ENCODE measurements at regions not wholly inside any gene's neighbourhood (a gene's known extent, or its start where the extent isn't known, plus 50 kb on each side); places are given as distances from the start of the nearest gene placed in this dataset.
A peak's percentile ranks its signal among the peaks of the same experiment; 100 is the strongest.
"Not testable (repeated sequence)": the region's sequence is repeated elsewhere in the genome, so short reads cannot be mapped to it uniquely, and the experiment has no call there.

GRCh38 chr21:35449846-35450245 lies 400.7 kb upstream of the RUNX1 start:
- DNase-seq: no peak

GRCh38 chr21:35448876-35449599 lies 399.9 kb upstream of the RUNX1 start:
- DNase-seq: no peak

GRCh38 chr21:35444391-35444790 lies 395.3 kb upstream of the RUNX1 start:
- DNase-seq: no peak

DNA sequence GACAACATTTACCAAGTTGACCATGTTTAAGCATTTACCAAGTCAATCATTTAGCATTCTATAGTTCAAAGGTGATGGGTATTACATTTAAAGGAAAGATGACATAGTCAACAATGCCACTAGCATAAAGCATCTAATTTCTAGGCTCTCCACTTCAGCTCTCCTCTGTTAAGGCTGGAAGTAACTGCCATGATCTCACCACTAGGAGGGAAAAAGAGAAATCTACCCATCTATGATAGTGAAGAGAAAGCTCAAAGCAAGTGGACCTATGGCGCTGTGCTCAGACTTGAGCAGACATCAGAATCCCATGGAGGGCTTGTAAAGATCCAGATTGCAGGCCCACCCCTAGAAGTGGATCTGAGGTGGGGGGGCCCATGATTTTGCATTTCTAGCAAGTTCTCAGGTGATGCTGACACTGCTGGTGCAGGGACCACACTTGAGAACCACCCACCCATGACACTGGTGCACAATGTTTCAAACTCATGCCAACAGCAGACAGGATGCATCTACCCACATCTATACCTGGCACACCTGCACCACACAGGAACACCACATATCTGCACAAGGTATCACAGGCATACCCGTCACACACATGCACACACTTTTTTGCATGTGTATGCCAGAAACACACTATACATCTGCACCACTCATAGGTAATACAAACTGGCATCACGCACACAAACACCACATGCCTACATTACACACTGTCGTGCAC lies 392.9 kb upstream of the RUNX1 start:
- no peak for DNase-seq

DNA sequence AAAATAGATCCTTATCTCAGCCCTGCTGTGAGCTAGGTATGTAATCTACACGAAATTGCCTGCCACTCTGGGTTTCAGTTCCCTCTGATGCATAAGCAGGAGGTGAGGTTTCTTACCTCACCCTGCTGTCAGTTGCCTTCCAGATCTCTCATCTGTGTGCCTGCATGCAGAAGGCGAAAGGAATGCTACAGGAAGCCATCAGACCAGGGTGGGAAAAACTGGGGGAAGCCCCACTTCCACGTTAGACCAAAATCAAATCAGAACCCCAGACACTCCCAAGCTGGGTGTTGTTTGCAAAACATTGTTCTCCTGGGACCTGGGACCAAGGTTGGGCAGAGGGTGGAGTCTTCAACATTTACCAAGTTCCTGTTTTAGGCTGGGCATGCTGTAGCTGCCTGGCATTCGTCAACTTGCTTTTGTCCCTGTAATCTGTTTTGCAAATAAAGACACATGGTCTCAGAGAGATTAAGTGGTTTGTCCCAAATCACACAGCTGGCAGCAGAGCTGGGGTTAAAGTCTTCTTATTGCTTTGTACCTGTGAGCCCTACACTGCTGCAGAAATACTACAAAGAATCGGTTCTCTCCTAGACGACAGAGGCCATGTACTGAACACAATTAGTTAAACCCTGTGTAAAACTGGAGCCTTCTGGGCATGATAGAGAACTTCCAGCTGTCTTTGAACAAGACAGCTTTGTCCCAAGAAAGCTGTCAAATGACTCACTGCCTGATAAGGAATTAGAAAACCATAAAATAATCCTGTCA lies 389.7 kb upstream of the RUNX1 start:
- DNase-seq: no peak

GRCh38 chr21:35437941-35438340 lies 388.8 kb upstream of the RUNX1 start:
- DNase-seq: no peak

DNA sequence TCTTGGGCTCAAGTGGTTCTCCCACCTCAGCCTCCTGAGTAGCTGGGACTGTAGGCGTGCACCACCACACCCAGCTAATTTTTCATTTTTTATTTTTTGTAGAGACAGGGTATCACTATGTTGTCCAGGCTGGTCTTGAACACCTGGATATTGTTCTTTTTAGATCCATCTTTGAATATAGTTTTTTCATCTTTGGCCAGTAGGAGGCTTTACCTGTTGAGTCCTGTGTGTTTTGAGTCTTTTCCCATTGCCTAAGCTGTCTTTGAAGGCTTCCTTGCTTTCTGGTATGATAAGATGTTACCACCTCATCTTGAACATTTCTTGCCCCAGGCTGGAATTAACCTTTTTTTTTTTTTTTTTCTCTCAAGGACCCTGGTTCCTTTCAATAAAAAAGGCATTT lies 387.8 kb upstream of the RUNX1 start:
- peak in 1 of 2 experiments; percentile 5 for DNase-seq

- not testable (repeated sequence) for DNase-seq
Measured at GRCh38 chr21:35432601-35433000, 383.5 kb upstream of the RUNX1 start.

DNA sequence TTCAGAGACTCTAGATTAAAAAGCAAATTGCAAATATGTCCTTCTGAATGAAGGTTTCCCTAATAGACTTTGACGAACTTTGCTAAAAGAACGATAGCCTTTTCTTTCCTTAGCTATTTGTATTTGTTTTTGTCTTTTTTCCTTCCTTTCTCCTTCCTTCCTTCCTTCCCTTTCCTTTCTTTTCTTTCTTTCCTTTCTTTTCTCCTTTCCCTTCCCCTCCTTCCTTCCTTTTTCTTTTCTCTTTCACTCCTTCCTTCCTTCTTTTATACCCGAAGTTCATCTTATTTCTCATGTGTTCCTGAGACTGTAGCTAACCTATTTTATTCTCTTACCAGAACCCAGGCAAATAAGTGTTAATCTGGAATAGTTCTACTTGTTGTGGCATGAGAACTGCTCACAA lies 381.2 kb upstream of the RUNX1 start:
- no peak for DNase-seq

- DNase-seq: no peak
Measured at GRCh38 chr21:35428937-35429336, 379.8 kb upstream of the RUNX1 start.

GRCh38 chr21:35428489-35428888 lies 379.4 kb upstream of the RUNX1 start:
- no peak for DNase-seq

DNA sequence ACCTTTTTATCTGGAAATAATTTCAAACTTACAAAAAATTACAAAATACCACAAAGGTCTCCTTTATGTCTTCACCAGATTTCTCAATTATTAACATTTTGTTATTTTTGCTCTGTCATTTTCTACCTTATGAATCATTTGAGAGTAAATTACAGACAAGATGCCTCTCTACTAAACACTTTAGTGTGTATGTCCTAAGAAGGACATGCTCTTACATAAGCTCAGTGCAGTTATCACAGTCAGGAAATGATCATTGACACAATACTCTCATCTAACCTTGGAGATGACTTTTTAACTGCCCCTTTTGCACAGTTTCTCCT lies 378.9 kb upstream of the RUNX1 start:
- DNase-seq: no peak

- no peak for DNase-seq
Measured at GRCh38 chr21:35427320-35428000, 378.4 kb upstream of the RUNX1 start.

DNA sequence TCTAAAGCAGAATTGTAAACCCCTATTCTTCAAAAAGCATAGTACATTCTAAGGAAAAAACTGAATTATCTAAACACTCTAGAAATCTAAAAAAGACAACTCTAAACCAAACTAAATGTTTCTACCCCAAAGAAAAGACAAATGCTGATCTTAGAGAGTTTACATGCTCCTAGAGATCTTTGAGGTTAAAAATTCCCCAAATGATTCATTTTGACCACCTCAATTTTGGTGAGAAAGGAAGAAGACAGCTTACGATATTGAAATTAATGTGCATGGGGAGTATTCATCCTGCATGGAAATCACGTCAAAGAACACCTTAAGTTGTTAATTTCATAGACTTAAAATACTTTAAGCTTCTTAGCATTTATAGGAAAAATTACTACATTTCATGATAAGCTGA lies 377.8 kb upstream of the RUNX1 start:
- no peak for DNase-seq

- DNase-seq: no peak
Measured at GRCh38 chr21:35426469-35426868, 377.4 kb upstream of the RUNX1 start.

GRCh38 chr21:35424122-35424521 lies 375.0 kb upstream of the RUNX1 start:
- DNase-seq: no peak

DNA sequence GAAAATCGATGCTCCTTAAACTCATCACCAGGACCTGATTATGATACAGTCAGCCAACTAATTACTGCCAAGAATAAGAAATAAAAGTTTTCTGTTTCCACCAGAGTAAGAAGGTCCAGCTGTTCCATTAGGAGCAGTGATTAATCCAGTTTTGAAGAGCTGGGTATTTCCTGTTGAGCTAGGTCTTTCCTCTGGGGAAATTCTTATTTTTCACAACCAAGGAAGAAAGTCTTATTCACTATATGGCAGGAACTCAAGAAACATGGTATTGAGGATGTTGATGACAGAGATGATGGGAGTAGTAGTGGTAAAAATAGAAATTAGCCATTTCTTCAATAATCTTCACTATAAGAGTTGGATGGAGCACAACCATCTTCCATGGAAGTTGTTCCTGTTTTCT lies 374.6 kb upstream of the RUNX1 start:
- no peak for DNase-seq

DNA sequence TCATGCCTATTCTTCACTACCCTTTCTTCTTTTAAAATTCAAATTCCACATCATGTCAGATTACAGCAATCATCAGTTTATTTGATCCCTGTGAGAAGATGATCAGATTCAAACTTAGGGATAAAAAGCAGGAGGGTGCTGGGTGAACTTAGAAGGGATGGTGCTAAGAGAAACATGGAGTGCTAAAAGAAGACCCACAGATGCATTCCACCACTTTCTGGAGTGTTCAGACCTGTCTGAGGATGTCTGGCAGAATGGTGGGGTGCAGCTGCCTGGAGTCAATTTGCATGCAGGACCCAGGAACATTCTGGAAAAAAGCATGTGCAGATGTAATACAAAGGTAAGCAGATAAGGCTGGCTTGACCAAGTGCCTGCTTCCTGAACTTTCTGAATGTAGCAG lies 372.9 kb upstream of the RUNX1 start:
- no peak for DNase-seq

GRCh38 chr21:35421221-35421620 lies 372.1 kb upstream of the RUNX1 start:
- no peak for DNase-seq

DNA sequence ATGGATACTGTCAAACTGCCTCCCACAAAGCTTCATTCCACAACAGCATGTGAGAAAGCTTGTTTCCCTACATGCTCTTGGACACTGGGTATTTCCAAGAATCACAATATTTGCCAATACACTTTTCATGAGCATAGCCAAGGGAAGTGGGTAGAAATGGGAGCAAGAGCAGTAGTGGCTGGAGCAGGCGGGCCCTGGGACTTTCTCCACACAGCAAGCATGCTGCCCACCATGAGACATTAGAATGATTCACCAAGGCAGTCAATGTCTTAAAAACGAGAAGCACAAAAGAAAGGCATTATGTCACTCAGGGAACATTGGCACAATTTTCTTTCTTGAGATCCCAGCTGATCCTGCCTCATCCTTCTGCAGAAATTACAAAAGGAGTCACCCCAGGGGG lies 371.6 kb upstream of the RUNX1 start:
- DNase-seq: no peak

DNA sequence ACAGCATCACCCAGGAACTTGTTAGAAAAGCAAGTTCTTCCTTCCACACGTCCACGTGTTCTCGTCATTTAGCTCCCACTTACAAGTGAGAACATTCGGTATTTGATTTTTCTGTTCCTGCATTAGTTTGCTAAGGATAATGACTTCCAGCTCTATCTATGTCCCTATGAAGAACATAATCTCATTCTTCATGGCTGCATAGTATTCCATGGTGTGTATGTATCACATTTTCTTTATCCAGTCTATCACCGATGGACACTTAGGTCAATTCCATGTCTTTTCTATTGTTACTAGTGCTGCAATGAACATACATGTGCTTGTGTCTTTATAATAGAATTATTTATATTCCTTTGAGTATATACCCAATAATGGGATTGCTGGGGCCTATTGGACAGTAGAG lies 368.7 kb upstream of the RUNX1 start:
- DNase-seq: no peak

DNA sequence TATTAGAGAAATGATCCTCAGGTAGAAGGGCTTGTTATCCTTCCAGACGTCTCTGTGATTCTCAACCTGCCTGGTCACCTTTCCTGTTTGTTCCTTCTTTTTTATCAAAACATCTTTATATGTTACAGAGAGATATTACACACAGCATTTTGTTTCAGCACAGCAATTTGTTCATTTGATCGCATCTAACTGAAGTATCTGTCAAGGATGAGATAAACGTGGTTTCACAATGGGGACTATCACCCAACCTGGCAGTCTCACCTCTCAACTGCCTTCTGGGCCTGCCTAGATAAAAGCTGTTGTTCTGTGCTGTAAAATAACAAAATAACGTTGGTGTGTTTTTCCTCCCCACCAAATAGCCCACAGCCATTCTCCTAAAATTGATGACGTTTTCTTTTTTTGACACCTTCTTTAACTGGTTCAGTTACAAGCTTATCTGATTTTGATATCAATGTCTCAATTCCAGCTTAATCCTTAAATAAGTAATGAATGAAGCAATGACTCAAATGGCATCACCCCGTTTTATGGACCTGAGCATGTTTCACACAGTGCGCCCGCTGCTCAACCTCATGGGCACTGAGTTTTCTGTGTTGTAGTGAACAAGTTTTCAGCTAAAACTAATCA lies 367.9 kb upstream of the RUNX1 start:
- DNase-seq: no peak

GRCh38 chr21:35414507-35415139 lies 365.5 kb upstream of the RUNX1 start:
- DNase-seq: no peak

All from NCI-H526 (cell line).